Trophoblast cell (in vitro differentiated cells and primary cell): ENCODE measurements at regions not wholly inside any gene's neighbourhood (a gene's known extent, or its start where the extent isn't known, plus 50 kb on each side); places are given as distances from the start of the nearest gene placed in this dataset.

Experiments used
- DNase-seq, 2 donors: peaks; one replicate each; pipeline ENCODE4 v3.0.0-alpha.2; 2016
- H2AFZ ChIP-seq: 2 replicates; pipeline ENCODE4 v1.6.1; 2013; ENCODE audit warnings: low read length, moderate library complexity, mild to moderate bottlenecking; ENCODE audit not compliant: insufficient read depth, poor library complexity
- H2AK5ac ChIP-seq: 2 replicates; pipeline ENCODE4 v1.6.1; 2013; ENCODE audit warnings: mild to moderate bottlenecking, low read length
- H2BK120ac ChIP-seq: 2 replicates; pipeline ENCODE4 v1.6.1; 2013; ENCODE audit warnings: low read length, mild to moderate bottlenecking, moderate library complexity; ENCODE audit not compliant: insufficient read depth, poor library complexity
- H2BK12ac ChIP-seq: 2 replicates; pipeline ENCODE4 v1.6.1; 2013; ENCODE audit warnings: mild to moderate bottlenecking, low read length, moderate library complexity
- H2BK5ac ChIP-seq: 2 replicates; pipeline ENCODE4 v1.6.1; 2013; ENCODE audit warnings: low read length, low read depth, moderate library complexity, mild to moderate bottlenecking; ENCODE audit not compliant: poor library complexity
- H3K14ac ChIP-seq: 2 replicates; pipeline ENCODE4 v1.6.1; 2013; ENCODE audit warnings: mild to moderate bottlenecking, low read length
- H3K18ac ChIP-seq: 2 replicates; pipeline ENCODE4 v1.6.1; 2013; ENCODE audit warnings: mild to moderate bottlenecking, low read length
- H3K23ac ChIP-seq: 2 replicates; pipeline ENCODE4 v1.6.1; 2013; ENCODE audit warnings: low read length
- H3K27ac ChIP-seq: 2 replicates; pipeline ENCODE4 v1.5.1; 2013; ENCODE audit warnings: low read depth, mild to moderate bottlenecking, inconsistent platforms, low read length, moderate library complexity
- H3K27me3 ChIP-seq: 2 replicates; pipeline ENCODE4 v1.6.1; 2013; ENCODE audit warnings: inconsistent platforms, mild to moderate bottlenecking, low read length, moderate library complexity; ENCODE audit not compliant: insufficient read depth
- H3K36me3 ChIP-seq, 2 experiments: 1 replicate in 1 of 2; 2 replicates in 1 of 2; pipeline ENCODE4 v1.6.1; 2013; ENCODE audit warnings: low read length in 2 of 2, mild to moderate bottlenecking in 2 of 2, moderate library complexity in 1 of 2; ENCODE audit not compliant: insufficient read depth in 2 of 2, control insufficient read depth in 1 of 2
- H3K4ac ChIP-seq: 2 replicates; pipeline ENCODE4 v1.6.1; 2013; ENCODE audit warnings: low read depth, mild to moderate bottlenecking, low read length, moderate library complexity
- H3K4me1 ChIP-seq, 2 experiments: 1 replicate in 1 of 2; 2 replicates in 1 of 2; pipeline ENCODE4 v1.6.1; 2013; ENCODE audit warnings: low read length in 2 of 2, mild to moderate bottlenecking in 2 of 2, moderate library complexity in 1 of 2; ENCODE audit not compliant: insufficient read depth in 2 of 2, control insufficient read depth in 1 of 2
- H3K4me2 ChIP-seq: 2 replicates; pipeline ENCODE4 v1.6.1; 2013; ENCODE audit warnings: inconsistent platforms, mild to moderate bottlenecking, low read length, moderate library complexity
- H3K4me3 ChIP-seq: 2 replicates; pipeline ENCODE4 v1.5.1; 2013; ENCODE audit warnings: mild to moderate bottlenecking, low read depth, low read length, inconsistent platforms
- H3K79me1 ChIP-seq: one replicate; pipeline ENCODE4 v1.6.1; 2013; ENCODE audit warnings: low read length
- H3K79me2 ChIP-seq: 2 replicates; pipeline ENCODE4 v1.6.1; 2013; ENCODE audit warnings: low read length, mild to moderate bottlenecking; ENCODE audit not compliant: control insufficient read depth, insufficient read depth, poor library complexity
- H3K9ac ChIP-seq: 2 replicates; pipeline ENCODE4 v1.6.1; 2013; ENCODE audit warnings: mild to moderate bottlenecking, low read length
- H3K9me3 ChIP-seq: 2 replicates; pipeline ENCODE4 v1.6.1; 2013; ENCODE audit warnings: low read depth, mild to moderate bottlenecking, control low read depth, inconsistent platforms, low read length; ENCODE audit not compliant: insufficient read depth
- H4K12ac ChIP-seq: 2 replicates; pipeline ENCODE4 v1.6.1; 2013; ENCODE audit warnings: low read depth, mild to moderate bottlenecking, low read length, moderate library complexity
- H4K8ac ChIP-seq: 2 replicates; pipeline ENCODE4 v1.6.1; 2013; ENCODE audit warnings: low read depth, mild to moderate bottlenecking, low read length, moderate library complexity
- H4K91ac ChIP-seq: one replicate; pipeline ENCODE4 v1.6.1; 2013; ENCODE audit warnings: low read depth, mild to moderate bottlenecking, low read length, moderate library complexity
- WGBS: extraction: QIAGEN DNeasy Blood & Tissue Kit; methylation state at CpG from one replicate; pipeline ENCODE4 v1.1.7; 2013; ENCODE audit warnings: missing lambda C conversion rate; ENCODE audit not compliant: insufficient read length, insufficient coverage; ENCODE audit errors: extremely low coverage; 5-methylcytosine and 5-hydroxymethylcytosine counted together

DNA sequence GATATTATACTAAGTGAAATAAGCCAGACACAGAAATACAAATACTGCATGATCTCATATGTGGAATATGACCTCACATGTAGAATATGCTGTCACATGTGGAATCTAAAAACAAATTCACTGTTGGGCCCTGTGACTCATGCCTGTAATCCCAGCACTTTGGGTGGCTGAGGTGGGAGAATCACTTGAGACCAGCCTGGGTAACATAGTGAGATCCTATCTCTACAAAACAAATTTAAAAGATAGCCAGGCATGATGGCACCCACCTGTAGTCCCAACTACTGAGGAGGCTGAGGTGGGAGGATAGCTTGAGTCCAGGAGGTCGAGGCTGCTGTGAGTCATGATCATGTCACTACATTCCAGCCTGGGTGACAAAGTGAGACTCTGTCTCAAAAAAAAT lies 160.3 kb downstream of the PTEN start:
- no peak overlapping the region for H3K27ac ChIP-seq
- H3K4me3 ChIP-seq, result no peak overlapping the region
- WGBS, result no CpG with 5 or more reads among the region's 1 CpG
- no peaks in the 10 kb centered on the region for H3K4me1 ChIP-seq
- H2AFZ ChIP-seq, result no peak overlapping the region
- H3K9me3 ChIP-seq, result no peaks in the 10 kb centered on the region
- no peaks in the 10 kb centered on the region for H3K79me2 ChIP-seq
- no peak overlapping the region for H3K18ac ChIP-seq
- H3K36me3 ChIP-seq, result no peaks in the 10 kb centered on the region
- H2AK5ac ChIP-seq, result no peak overlapping the region
- no peak overlapping the region for H2BK12ac ChIP-seq
- no peak overlapping the region for H2BK5ac ChIP-seq
- peak; percentile 55 to 59 for DNase-seq
- no peak overlapping the region for H4K8ac ChIP-seq
- H3K4me2 ChIP-seq, result no peak overlapping the region
- no peak overlapping the region for H4K91ac ChIP-seq
- no peak overlapping the region for H3K23ac ChIP-seq
- no peak overlapping the region for H2BK120ac ChIP-seq
- no peak overlapping the region for H4K12ac ChIP-seq
- no peaks in the 10 kb centered on the region for H3K79me1 ChIP-seq
- no peak overlapping the region for H3K9ac ChIP-seq
- H3K27me3 ChIP-seq, result no peaks in the 10 kb centered on the region
- H3K4ac ChIP-seq, result no peak overlapping the region
- no peak overlapping the region for H3K14ac ChIP-seq

DNA sequence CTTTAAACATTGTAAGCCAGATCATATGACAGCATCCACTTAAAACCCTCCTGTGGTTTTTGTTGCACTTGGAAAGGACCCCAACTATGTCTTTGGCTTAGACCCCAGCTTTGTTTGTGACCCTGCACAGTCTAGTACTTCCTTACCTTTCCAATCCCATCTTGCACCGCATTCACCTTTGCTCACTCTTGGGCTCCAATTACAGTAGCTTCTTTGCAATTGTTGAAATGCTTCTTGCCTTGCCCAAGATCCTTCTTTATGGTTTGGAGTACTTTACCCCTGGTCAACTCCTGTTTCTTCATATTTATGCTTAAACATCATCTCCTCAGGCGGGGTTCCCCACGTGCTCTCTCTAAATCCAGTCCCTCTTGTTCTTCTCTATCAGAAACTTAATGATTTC lies 162.6 kb downstream of the PTEN start:
- Histone ChIP-seq H3K79me1 (no peaks in the 10 kb centered on the region), H3K36me3 (no peaks in the 10 kb centered on the region), H2BK12ac (no peak overlapping the region), H3K9ac (no peak overlapping the region), H3K9me3 (no peaks in the 10 kb centered on the region), H2AFZ (no peak overlapping the region), H3K27ac (no peak overlapping the region), H3K4me3 (no peak overlapping the region), H4K91ac (no peak overlapping the region), H3K4ac (no peak overlapping the region), H2BK120ac (no peak overlapping the region), H2BK5ac (no peak overlapping the region), H3K14ac (no peak overlapping the region), H3K23ac (no peak overlapping the region), H3K79me2 (no peaks in the 10 kb centered on the region), H4K12ac (no peak overlapping the region), H3K4me1 (no peaks in the 10 kb centered on the region), H3K18ac (no peak overlapping the region), H3K4me2 (no peak overlapping the region), H2AK5ac (no peak overlapping the region), H3K27me3 (no peaks in the 10 kb centered on the region), H4K8ac (no peak overlapping the region)
- DNase-seq, result no peak
- WGBS, result no CpG with 5 or more reads among the region's 3 CpGs

DNA sequence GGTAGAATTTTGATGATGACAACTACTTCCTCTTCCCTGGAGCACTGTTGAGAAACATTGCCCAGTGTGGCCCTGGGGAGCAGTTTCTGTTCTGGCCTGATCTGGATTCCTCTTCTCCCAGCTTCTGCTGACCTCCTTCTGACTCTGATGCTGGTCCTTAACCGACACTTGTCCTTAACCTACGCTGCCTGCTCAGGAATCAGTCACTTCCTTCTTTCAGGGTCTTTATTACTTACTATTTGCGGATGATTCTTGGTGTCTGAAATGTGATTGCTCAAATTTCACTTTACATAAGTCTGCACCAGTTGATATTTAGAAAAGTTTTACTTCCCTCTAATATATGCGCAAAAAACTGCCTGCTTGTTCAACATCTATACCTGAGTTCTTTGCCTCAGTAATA lies 164.1 kb downstream of the PTEN start:
- Histone ChIP-seq H3K36me3 (no peaks in the 10 kb centered on the region), H3K4me1 (no peaks in the 10 kb centered on the region), H2BK120ac (no peak overlapping the region), H2BK12ac (no peak overlapping the region), H2BK5ac (no peak overlapping the region), H3K4me3 (no peak overlapping the region), H3K9ac (no peak overlapping the region), H4K8ac (no peak overlapping the region), H3K14ac (no peak overlapping the region), H4K12ac (no peak overlapping the region), H3K27ac (no peak overlapping the region), H3K9me3 (no peaks in the 10 kb centered on the region), H3K18ac (no peak overlapping the region), H3K79me2 (no peaks in the 10 kb centered on the region), H3K4me2 (no peak overlapping the region), H3K79me1 (no peaks in the 10 kb centered on the region), H2AK5ac (no peak overlapping the region), H3K23ac (no peak overlapping the region), H3K4ac (no peak overlapping the region), H4K91ac (no peak overlapping the region), H2AFZ (no peak overlapping the region), H3K27me3 (no peaks in the 10 kb centered on the region)
- no peak for DNase-seq
- WGBS, result no CpG with 5 or more reads among the region's 4 CpGs

DNA sequence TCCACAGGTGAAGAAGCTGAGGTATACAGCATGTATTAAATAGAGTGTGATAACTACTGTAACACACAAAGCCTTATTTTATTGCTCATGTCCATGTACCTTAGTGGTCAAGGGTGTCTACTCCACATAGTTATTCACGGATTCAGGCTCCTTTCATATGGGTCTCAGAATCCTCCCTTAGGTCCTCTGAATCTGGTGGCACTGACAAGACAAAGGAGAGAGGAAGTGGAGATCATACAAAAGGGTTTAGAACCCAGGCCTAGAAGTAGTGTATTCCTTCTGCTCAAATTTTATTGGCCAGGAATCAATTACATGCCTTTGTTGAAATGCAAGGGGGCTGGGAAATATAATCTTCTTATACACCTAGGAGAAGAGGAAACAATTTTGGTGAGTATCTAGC lies 164.6 kb downstream of the PTEN start:
- H3K79me1 ChIP-seq, result no peaks in the 10 kb centered on the region

More for the DNA sequence above, 164.6 kb downstream of the PTEN start:
- Histone ChIP-seq H2BK5ac (no peak overlapping the region), H3K23ac (no peak overlapping the region), H4K91ac (no peak overlapping the region), H3K9ac (no peak overlapping the region), H4K12ac (no peak overlapping the region), H3K9me3 (no peaks in the 10 kb centered on the region), H3K79me2 (no peaks in the 10 kb centered on the region), H2BK120ac (no peak overlapping the region), H2AK5ac (no peak overlapping the region), H3K4me3 (no peak overlapping the region), H3K27me3 (no peaks in the 10 kb centered on the region), H3K18ac (no peak overlapping the region), H2BK12ac (no peak overlapping the region), H2AFZ (no peak overlapping the region), H3K4me2 (no peak overlapping the region), H3K4me1 (no peaks in the 10 kb centered on the region), H3K36me3 (no peaks in the 10 kb centered on the region), H3K27ac (no peak overlapping the region), H3K14ac (no peak overlapping the region), H4K8ac (no peak overlapping the region), H3K4ac (no peak overlapping the region)
- WGBS, result no CpG with 5 or more reads among the region's 1 CpG
- no peak for DNase-seq
